NCI-H82 treated with DMSO at 0.1 percent for 48 hours (cell line): ENCODE measurements at regions not wholly inside any gene's neighbourhood (a gene's known extent, or its start where the extent isn't known, plus 50 kb on each side); places are given as distances from the start of the nearest gene placed in this dataset.

Experiments used
- DNase-seq: peaks from one replicate; lab custom pipeline; 2025; ENCODE audit not compliant: unreplicated experiment; lab: John Stamatoyannopoulos, UW

- DNase-seq, result no peak
Measured at GRCh38 chr6:126526996-126527606, 187.2 kb downstream of the CENPW start.

- no peak for DNase-seq
Measured at GRCh38 chr6:126529637-126530362, 189.9 kb downstream of the CENPW start.

GRCh38 chr6:126530775-126531174 is 190.9 kb downstream of the CENPW start:
- no peak for DNase-seq

- no peak for DNase-seq
Measured at GRCh38 chr6:126531286-126531685, 191.4 kb downstream of the CENPW start.

- no peak for DNase-seq
Measured at GRCh38 chr6:126531840-126532239, 191.9 kb downstream of the CENPW start.

- DNase-seq, result no peak
Measured at GRCh38 chr6:126534401-126534800, 194.5 kb downstream of the CENPW start.

GRCh38 chr6:126535138-126535537 is 195.2 kb downstream of the CENPW start:
- no peak for DNase-seq

GRCh38 chr6:126535595-126535994 is 195.7 kb downstream of the CENPW start:
- DNase-seq, result no peak

GRCh38 chr6:126537061-126537816 is 197.3 kb downstream of the CENPW start:
- no peak for DNase-seq

GRCh38 chr6:126539022-126539421 is 199.1 kb downstream of the CENPW start:
- DNase-seq, result no peak

GRCh38 chr6:126540161-126540560 is 200.2 kb downstream of the CENPW start:
- DNase-seq, result no peak

- no peak for DNase-seq
Measured at GRCh38 chr6:126541806-126542491, 202.0 kb downstream of the CENPW start.

GRCh38 chr6:126546541-126547120 is 206.7 kb downstream of the CENPW start:
- no peak for DNase-seq

- no peak for DNase-seq
Measured at GRCh38 chr6:126548300-126548699, 208.4 kb downstream of the CENPW start.

GRCh38 chr6:126550323-126550722 is 210.4 kb downstream of the CENPW start:
- DNase-seq, result no peak

GRCh38 chr6:126551832-126552231 is 211.9 kb downstream of the CENPW start:
- no peak for DNase-seq

GRCh38 chr6:126553854-126554253 is 213.9 kb downstream of the CENPW start:
- DNase-seq, result no peak

GRCh38 chr6:126570507-126570906 is 230.6 kb downstream of the CENPW start:
- DNase-seq, result no peak

- peak; percentile 4 for DNase-seq
Measured at GRCh38 chr6:126574301-126574700, 234.4 kb downstream of the CENPW start.

- no peak for DNase-seq
Measured at GRCh38 chr6:126581316-126581715, 241.4 kb downstream of the CENPW start.

- DNase-seq, result no peak
Measured at GRCh38 chr6:126600258-126600916, 260.5 kb downstream of the CENPW start.
